GM21576 (cell line): ENCODE measurements at regions not wholly inside any gene's neighbourhood (a gene's known extent, or its start where the extent isn't known, plus 50 kb on each side); places are given as distances from the start of the nearest gene placed in this dataset.
"Not testable (repeated sequence)": the region's sequence is repeated elsewhere in the genome, so short reads cannot be mapped to it uniquely, and the experiment has no call there.

ENCODE experiments used
- ATAC-seq: cut with Tn5 transposase; IDR thresholded peaks from one replicate; pipeline ENCODE4 v1.9.1; 2021; ENCODE audit warnings: mild to moderate bottlenecking, moderate library complexity; ENCODE audit not compliant: unreplicated experiment

DNA sequence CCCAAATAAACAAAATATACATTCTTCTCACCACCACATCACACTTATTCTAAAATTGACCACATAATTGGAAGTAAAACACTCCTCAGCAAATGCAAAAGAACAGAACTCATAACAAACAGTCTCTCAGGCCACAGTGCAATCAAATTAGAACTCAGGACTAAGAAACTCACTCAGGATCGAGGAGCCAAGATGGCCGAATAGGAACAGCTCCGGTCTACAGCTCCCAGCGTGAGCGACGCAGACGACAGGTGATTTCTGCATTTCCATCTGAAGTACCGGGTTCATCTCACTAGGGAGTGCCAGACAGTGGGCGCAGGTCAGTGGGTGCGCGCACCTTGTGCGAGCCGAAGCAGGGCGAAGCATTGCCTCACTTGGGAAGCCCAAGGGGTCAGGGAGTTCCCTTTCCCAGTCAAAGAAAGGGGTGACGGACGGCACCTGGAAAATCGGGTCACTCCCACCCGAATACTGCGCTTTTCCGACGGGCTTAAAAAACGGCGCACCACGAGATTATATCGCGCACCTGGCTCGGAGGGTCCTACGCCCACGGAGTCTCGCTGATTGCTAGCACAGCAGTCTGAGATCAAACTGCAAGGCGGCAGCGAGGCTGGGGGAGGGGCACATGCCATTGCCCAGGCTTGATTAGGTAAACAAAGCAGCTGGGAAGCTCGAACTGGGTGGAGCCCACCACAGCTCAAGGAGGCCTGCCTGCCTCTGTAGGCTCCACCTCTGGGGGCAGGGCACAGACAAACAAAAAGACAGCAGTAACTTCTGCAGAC, 183.2 kb downstream of the ETV1 start:
- not testable (repeated sequence) for ATAC-seq

DNA sequence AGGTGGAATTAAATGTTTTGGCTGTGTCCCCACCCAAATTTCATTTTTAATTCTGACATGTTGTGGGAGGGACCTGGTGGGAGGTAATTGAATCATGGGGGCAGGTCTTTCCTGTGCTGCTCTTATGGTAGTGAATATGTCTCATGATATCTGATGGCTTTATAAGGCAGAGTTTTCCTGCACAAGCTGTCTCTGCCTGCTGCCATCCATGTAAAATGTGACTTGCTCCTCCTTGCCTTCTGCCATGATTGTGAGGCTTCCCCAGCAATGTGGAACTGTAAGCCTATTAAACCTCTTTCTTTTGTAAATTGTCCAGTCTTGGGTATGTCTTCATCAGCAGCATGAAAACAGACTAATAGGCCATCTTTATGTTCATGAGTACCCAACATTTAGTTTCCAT, 172.2 kb downstream of the ETV1 start:
- not testable (repeated sequence) for ATAC-seq

DNA sequence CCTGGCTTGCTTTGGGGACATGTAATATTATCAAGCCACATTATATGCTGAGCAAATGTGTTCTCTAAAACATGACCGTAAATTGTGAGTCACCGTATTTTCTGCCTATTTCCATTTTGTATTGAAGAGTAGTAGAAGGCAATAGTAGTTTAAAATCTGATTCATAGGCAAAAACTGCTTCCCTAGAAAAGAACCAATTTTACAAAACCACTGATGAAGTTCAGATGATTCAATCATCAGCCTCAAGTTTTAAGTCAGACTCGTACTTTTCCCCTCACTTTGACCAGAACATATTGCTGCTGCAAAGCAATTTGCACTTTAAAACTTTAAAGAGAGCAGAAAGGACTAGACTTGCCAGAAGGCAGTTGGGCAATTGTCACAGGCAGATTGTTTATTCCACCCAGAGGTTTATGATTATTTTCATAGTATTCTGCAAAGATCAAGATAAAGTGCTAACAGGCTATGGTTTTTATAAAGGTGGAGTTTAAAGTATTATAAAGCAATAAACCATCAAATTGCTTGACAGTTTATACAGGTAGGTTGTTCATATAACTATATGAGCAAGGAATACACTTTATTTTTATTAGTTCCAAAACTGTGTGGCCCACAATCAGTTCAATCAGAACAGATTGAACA, 168.2 kb downstream of the ETV1 start:
- ATAC-seq, result no peak

DNA sequence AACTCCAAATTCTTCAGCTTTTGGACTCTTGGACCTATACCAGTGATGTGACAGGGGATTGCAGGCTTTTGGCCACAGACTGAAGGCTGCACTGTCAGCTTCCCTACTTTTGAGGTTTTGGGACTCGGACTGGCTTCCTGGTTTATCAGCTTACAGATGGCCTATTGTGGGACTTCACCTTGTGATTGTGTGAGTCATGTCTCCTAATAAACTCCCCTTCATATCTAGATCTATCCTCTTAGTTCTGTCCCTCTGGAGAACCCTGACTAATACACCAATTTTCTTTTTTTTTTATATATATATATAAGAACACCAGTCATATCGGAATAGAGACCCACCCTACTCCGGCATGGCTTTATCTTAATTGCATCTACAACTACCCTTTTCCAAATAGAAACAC, 166.8 kb downstream of the ETV1 start:
- ATAC-seq, result no peak

DNA sequence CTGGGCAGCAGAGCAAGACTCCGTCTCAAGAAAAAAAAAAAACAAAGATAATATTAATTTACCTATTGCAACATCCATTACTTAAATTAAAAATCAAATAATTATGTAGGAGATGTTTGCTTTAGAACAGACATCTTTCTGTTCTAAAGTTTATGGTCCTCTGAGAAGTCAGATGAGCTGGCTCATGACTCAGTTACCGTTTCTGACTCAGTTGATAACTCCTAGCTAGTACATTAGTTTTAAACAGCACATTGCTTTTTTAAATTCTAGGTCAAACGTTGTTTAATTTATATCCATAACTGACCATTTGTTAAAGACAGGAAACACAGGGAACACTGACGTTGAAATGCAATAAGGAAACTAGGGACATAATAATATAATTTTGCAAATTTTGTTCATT, 162.7 kb downstream of the ETV1 start:
- no peak for ATAC-seq

DNA sequence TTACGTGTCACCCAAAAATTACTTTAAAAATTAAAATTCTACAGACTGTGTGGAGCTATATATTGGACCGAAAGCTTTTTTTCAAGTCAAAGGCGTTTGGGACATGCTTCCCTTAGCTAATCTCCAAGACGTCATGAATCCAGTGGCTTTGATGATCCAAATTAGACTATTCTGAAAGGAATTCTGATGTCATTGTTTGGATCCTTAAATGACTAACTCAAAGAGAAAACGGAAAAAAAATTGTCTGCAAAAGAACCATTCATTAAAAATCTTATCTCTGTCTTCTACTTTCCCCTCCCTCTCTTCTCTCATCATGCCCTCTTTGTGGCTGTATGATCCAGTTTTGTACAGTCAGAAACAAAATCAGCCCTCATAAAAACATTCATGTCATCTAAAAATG, 161.8 kb downstream of the ETV1 start:
- ATAC-seq, result no peak

DNA sequence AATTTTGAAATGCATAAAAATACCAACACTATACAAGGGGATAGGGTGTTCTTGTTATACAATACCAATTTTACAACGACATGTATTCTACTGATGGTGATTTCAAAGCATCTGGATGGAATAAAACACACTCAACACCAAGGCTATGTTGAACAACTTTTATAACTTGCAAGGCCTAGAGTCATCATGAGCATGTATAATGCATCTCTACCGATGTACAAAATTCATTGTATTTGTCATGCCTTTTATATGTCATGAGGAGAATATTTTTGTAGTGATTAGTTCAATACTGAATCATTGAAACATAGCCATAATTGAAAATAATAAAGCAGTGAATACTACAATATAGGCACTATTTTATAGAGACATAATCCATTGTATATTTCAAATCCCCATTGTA, 160.2 kb downstream of the ETV1 start:
- ATAC-seq, result no peak

DNA sequence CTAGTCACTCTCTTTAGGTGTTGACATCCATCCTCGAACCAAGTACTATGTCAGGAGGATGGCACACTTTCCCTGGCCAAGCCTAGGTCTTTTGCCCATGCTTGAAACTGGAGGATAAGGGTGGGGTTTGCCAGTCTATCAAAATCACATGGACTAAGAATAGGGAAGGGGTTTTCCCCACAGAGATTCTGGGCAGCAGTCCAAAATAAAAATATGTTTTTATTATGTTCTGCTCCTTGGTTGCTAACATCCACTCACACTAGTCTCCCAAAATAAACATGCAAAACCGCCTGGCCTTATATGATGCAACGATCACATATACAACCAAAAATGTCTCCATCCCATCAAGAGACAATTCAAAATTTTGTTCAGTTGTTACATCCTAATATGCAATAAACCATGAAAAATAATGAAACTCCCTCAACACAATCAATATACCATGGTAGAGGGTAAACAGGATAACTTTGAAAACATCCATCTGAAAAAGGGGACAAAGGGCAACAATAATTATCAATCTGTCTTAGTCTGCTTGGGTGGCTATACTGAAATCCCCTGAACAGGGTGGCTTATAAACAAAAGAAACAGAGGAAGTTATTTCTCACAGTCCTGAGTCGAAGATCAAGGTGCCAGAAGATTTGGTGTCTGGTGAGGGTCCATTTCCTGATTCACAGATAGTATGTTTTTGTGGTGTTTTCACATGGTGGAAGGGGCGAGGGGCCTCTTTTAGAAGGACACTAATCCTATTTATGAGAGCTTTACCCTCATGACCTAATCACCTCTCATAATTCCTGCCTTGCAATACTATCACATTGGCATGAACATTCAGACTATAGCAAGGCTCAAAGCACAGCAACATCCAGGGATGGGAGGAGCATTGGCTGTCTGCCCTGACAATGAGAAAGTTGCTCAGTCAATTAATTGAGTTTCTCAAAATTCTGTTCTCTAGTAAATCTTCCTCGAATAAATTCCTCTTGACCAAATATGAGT, 159.3 kb downstream of the ETV1 start:
- no peak for ATAC-seq

DNA sequence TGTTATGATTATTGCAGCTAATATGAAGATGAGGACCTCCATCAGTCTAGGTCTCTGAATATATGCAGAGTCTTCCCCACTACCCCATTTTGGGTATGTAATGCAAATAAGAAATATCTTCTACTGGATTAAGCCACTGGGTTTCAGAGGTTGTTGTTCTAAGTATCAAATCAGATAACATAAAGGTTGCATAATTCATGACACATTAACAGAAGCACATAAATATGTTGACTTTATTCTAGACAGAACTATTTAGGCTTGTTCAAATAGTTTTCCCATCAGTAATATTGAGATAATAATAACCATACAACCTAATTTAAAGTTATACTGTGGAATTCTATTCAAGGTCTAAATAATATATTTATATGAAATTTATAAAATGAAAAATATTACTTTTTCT, 157.1 kb downstream of the ETV1 start:
- ATAC-seq, result no peak

DNA sequence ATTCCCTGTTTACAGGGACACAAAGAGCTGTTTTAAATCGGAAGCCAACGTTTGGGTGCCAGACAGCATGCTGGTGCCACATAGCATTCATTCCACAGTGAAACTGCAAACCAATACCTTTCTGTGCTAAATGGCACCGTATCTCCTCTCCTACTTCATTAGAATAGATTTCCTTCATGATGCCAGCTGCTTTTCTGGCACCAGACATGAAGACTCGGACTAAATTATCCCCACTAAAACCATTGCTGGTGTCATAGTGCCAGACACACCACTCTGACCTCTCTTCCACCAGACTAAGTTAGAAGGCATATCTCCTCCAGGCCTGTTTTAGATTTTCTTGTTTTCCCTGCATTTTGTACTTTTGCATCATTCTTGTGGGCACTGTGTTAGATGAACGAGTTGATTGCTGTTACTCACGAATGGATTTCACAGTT, 155.1 kb downstream of the ETV1 start:
- ATAC-seq, result no peak

DNA sequence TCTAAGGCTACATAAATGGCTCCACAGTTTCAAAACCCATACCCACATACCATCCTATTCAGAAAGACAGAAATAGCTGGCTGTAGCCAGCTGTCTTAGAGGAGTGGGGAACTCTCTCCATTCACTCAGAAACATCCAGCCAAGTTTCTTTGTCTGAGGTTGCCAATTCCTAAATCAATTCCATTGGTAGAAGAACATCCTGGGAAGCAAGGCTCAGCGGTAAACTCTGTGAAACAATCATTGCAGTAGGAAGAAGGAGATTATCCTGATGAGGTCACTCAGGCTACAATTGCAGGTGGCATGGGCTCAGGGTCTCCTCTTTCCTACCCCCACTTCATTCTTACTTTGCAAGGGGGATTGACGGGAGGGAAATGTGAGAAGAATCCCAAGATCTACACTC, 154.0 kb downstream of the ETV1 start:
- ATAC-seq, result no peak

DNA sequence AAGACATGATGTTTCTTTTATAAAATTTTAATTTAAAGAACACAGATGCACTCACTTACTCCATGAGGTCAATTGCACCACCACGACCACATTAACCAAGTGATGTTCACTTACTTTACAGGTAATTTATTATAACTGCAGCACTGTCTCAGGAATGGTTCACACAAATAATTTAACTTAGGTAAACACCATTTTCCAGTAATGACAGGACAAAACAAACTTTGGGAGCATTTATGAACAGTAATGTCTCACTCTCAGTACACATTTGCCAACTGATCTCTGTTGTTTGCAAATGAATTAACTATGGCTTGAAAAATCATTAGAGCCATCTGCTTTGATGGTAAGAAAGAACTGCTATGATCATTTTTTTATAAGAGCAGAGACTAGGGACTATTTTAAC, 150.4 kb downstream of the ETV1 start:
- ATAC-seq, result no peak
